GM12865 (cell line): ENCODE measurements at regions not wholly inside any gene's neighbourhood (a gene's known extent, or its start where the extent isn't known, plus 50 kb on each side); places are given as distances from the start of the nearest gene placed in this dataset.

Source experiments
- DNase-seq: peaks from one replicate; pipeline ENCODE4 v3.0.0; 2010; ENCODE audit warnings: low read depth
- H3K4me3 ChIP-seq: 2 replicates; pipeline ENCODE4 v1.5.1; 2011; ENCODE audit warnings: mild to moderate bottlenecking, low read depth, low read length, control low read depth
- CTCF ChIP-seq: IDR thresholded peaks from 2 replicates; pipeline ENCODE4 v1.5.1; 2011; ENCODE audit warnings: low read length, control low read depth, low read depth, inconsistent platforms; ENCODE audit not compliant: insufficient read depth; ENCODE audit errors: missing control alignments

- TF ChIP-seq CTCF = no peak
- no peak for DNase-seq
- H3K4me3 ChIP-seq = no peak overlapping the region
These were observed 162.3 kb downstream of the ACKR3 start for GRCh38 chr2:236731767-236732580.

DNA sequence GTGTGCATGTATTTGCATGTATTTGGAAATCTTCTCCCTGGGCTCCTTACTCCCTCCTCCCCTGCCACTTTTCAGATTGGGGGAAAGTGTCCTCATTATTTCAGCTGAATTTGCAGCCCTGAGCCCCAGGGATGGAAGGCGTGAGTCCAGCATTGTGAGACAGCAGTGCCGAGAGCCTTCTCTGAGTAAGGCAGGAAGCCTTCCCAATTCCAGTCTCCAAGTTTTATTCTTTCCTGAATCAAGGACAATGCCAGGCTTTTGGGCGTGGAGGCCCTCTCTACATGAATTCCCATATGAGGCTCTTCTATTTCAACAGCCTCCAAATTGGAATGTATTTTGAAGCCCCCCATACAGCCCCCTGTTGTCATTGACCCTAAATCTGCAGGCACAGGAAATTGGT, 163.5 kb downstream of the ACKR3 start:
- DNase-seq = no peak
- H3K4me3 ChIP-seq = no peak overlapping the region
- TF ChIP-seq CTCF = no peak

- DNase-seq = no peak
- H3K4me3 ChIP-seq = no peak overlapping the region
- TF ChIP-seq CTCF = no peak
These were observed 166.2 kb downstream of the ACKR3 start for GRCh38 chr2:236735825-236736238.

DNA sequence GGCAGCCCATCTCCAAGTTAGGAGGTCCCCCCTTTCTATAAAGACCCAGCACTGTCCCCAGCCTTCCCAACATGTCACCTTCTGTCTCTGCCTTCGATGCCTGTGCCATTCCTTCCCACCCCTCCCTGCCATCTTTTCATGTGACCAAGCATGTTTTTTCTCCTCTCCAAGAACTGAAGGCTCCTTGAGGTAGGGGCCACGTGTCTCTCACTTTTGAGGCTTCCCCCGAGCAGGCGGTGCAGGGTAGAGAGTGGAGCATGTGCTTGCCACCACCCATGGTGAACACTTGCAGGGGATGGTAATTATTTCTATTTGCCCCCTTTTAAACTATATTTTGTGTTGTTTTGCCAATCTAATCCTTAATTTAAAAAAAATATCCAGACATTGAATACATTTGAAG, 168.4 kb downstream of the ACKR3 start:
- DNase-seq = no peak
- H3K4me3 ChIP-seq = no peak overlapping the region
- TF ChIP-seq CTCF = no peak

DNA sequence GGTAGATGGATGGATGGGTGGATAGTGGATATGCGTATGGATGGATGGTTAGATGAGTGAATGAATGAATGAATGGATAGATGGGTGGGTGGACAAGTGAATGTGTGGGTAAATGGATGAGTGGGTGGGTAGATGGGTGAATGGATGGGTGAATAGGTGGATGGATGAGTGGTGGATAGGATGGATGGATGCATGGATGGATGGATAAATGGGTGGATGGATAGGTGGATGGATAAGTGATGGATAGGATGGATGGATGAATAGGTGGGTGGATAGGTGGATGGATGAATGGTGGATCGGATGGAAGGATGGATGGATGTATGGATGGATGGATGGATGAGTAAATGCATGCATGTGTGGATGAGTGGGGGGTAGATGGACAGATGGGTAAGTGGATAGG, 169.3 kb downstream of the ACKR3 start:
- TF ChIP-seq CTCF = no peak
- no peak for DNase-seq
- no peak overlapping the region for H3K4me3 ChIP-seq

DNA sequence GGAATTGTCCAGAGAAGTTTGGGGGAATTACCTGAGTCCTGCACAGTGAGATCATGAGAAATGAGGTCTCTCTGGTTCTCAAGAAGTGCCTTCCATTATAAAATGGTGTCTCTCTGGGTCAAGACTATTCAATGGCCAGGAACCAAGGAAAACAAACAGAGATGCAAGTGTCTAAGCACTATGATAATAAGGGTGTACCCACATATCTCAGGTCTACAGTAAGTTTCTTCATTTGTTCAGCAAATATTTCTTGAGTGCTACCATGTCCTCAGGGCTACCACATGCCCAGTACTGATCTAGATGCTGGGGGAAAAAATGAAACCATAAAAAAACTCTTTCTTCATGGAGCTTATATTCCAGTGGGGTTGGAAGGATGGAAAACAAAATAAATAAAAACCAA, 170.0 kb downstream of the ACKR3 start:
- no peak for DNase-seq
- H3K4me3 ChIP-seq = no peak overlapping the region
- TF ChIP-seq CTCF = no peak

- H3K4me3 ChIP-seq = no peak overlapping the region
- no peak for DNase-seq
- TF ChIP-seq CTCF = no peak
These were observed 170.9 kb downstream of the ACKR3 start for GRCh38 chr2:236740506-236740905.
